ENCODE measurements at regions not wholly inside any gene's neighbourhood (a gene's known extent, or its start where the extent isn't known, plus 50 kb on each side); places are given as distances from the start of the nearest gene placed in this dataset.
"Not testable (repeated sequence)": the region's sequence is repeated elsewhere in the genome, so short reads cannot be mapped to it uniquely, and the experiment has no call there.

- no peaks in the 10 kb centered on the region for H3K36me3 ChIP-seq (ENCODE audit: control insufficient read depth, insufficient read depth, low read length)
- no peak overlapping the region for H3K4me3 ChIP-seq (ENCODE audit: low read depth, low read length)
- H3K27me3 ChIP-seq (ENCODE audit: control insufficient read depth, insufficient read depth, low read length), result no peaks in the 10 kb centered on the region
- DNase-seq (ENCODE audit: low read depth), result no peak
- CTCF ChIA-PET, result no interaction called here
- TF ChIP-seq, protein P1, sequence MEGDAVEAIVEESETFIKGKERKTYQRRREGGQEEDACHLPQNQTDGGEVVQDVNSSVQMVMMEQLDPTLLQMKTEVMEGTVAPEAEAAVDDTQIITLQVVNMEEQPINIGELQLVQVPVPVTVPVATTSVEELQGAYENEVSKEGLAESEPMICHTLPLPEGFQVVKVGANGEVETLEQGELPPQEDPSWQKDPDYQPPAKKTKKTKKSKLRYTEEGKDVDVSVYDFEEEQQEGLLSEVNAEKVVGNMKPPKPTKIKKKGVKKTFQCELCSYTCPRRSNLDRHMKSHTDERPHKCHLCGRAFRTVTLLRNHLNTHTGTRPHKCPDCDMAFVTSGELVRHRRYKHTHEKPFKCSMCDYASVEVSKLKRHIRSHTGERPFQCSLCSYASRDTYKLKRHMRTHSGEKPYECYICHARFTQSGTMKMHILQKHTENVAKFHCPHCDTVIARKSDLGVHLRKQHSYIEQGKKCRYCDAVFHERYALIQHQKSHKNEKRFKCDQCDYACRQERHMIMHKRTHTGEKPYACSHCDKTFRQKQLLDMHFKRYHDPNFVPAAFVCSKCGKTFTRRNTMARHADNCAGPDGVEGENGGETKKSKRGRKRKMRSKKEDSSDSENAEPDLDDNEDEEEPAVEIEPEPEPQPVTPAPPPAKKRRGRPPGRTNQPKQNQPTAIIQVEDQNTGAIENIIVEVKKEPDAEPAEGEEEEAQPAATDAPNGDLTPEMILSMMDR (IDR thresholded peaks at IDR 0.05; ENCODE audit: insufficient read depth, low read depth, low read length), result no peak
- POLR2A ChIA-PET, result no interaction called here
Observed at GRCh38 chr7:113349339-113349738, 231.0 kb upstream of the SMIM30 start.

- DNase-seq (ENCODE audit: low read depth), result no peak
- ChIA-PET POLR2A (no interaction called here), CTCF (no interaction called here)
- Histone ChIP-seq H3K27me3 (ENCODE audit: control insufficient read depth, insufficient read depth, low read length) (no peaks in the 10 kb centered on the region), H3K4me3 (ENCODE audit: low read depth, low read length) (no peak overlapping the region), H3K36me3 (ENCODE audit: control insufficient read depth, insufficient read depth, low read length) (no peaks in the 10 kb centered on the region)
- TF ChIP-seq, protein P1 (IDR thresholded peaks at IDR 0.05; ENCODE audit: insufficient read depth, low read depth, low read length), result no peak
Observed at GRCh38 chr7:113339661-113340060, 221.3 kb upstream of the SMIM30 start.

- TF ChIP-seq, protein P1 (IDR thresholded peaks at IDR 0.05; ENCODE audit: insufficient read depth, low read depth, low read length), result no peak
- Histone ChIP-seq H3K4me3 (ENCODE audit: low read depth, low read length) (no peak overlapping the region), H3K27me3 (ENCODE audit: control insufficient read depth, insufficient read depth, low read length) (no peaks in the 10 kb centered on the region), H3K36me3 (ENCODE audit: control insufficient read depth, insufficient read depth, low read length) (no peaks in the 10 kb centered on the region)
- ChIA-PET CTCF (no interaction called here), POLR2A (no interaction called here)
- DNase-seq (ENCODE audit: low read depth), result no peak
Observed at GRCh38 chr7:113338071-113338696, 219.8 kb upstream of the SMIM30 start.

GRCh38 chr7:113336838-113337237 lies 218.5 kb upstream of the SMIM30 start:
- H3K36me3 ChIP-seq (ENCODE audit: control insufficient read depth, insufficient read depth, low read length); H3K4me3 ChIP-seq (ENCODE audit: low read depth, low read length); CTCF ChIA-PET; H3K27me3 ChIP-seq (ENCODE audit: control insufficient read depth, insufficient read depth, low read length); DNase-seq (ENCODE audit: low read depth); POLR2A ChIA-PET: not testable (repeated sequence)

DNA sequence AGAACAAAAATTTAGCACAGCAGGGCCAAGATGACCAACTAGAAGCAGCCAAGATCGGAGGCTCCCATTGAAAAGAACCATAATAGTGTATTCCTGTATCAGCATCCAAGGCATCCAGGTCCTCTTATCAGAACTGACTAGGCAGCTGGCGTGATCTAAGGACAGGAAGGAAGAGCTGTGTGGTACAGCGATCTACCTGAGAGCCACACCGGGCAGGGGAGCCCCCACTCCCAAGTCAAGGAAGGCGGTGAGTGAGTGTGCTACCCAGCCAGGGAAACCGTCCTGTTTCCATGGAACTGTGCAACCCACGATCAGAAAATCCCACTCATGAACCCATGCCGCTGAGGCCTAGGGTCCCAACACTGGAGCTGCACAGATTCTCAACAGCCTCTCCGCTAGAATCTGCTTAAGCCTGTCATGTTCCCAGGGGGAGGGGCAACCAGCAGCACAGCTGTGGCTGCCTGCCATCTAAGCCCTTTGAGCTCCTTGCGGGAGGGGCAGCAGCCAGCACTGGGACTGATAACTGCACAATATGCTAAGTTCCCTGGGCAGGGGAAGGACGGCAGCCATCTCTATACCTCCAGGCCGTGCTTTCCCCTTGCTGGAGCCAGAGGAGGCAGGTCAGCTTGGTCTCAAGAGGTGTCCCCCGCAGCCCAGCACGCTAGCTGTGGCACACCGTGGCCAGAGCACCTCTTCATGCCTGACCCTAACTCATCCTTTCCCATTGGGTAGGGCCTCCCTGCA lies 213.0 kb upstream of the SMIM30 start:
- Histone ChIP-seq H3K4me3 (ENCODE audit: low read depth, low read length) (no peak overlapping the region), H3K36me3 (ENCODE audit: control insufficient read depth, insufficient read depth, low read length) (no peaks in the 10 kb centered on the region), H3K27me3 (ENCODE audit: control insufficient read depth, insufficient read depth, low read length) (no peaks in the 10 kb centered on the region)
- ChIA-PET CTCF (no interaction called here), POLR2A (no interaction called here)
- TF ChIP-seq, protein P1 (IDR thresholded peaks at IDR 0.05; ENCODE audit: insufficient read depth, low read depth, low read length), result no peak
- DNase-seq (ENCODE audit: low read depth), result no peak

DNA sequence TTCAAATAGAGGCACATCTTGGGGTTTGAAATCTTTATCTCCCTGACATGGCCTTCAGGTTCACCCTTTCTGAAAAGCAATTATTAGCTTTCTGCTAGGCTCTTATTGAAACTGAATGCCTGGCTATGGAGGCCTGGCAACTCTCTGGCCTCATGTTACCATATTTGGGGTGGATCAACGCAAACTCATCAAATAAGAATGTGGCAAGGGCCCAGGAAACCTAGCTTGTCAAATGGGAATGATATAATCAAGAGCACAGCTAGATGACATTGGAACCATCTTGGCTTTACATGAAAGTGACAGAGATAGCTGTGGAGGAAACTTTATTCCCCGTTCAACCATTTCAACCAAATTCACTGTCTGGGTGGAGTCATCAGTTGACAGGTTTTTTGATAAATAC lies 202.8 kb upstream of the SMIM30 start:
- TF ChIP-seq, protein P1 (IDR thresholded peaks at IDR 0.05; ENCODE audit: insufficient read depth, low read depth, low read length), result no peak
- H3K27me3 ChIP-seq (ENCODE audit: control insufficient read depth, insufficient read depth, low read length), result no peaks in the 10 kb centered on the region
- CTCF ChIA-PET, result no interaction called here
- no peaks in the 10 kb centered on the region for H3K36me3 ChIP-seq (ENCODE audit: control insufficient read depth, insufficient read depth, low read length)
- POLR2A ChIA-PET, result no interaction called here
- no peak for DNase-seq (ENCODE audit: low read depth)
- no peak overlapping the region for H3K4me3 ChIP-seq (ENCODE audit: low read depth, low read length)
